ENCODE measurements at regions not wholly inside any gene's neighbourhood (a gene's known extent, or its start where the extent isn't known, plus 50 kb on each side); places are given as distances from the start of the nearest gene placed in this dataset.
"Not testable (repeated sequence)": the region's sequence is repeated elsewhere in the genome, so short reads cannot be mapped to it uniquely, and the experiment has no call there.

GRCh38 chr1:146695388-146695787 lies 242.7 kb upstream of the NBPF12 start:
- TF ChIP-seq POLR2A, CTCF (IDR thresholded peaks at IDR 0.05): not testable (repeated sequence)
